Endodermal cell (in vitro differentiated cells): ENCODE measurements at regions not wholly inside any gene's neighbourhood (a gene's known extent, or its start where the extent isn't known, plus 50 kb on each side); places are given as distances from the start of the nearest gene placed in this dataset.

Experiments used
- DNase-seq: peaks from one replicate; pipeline ENCODE4 v3.0.0-alpha.2; 2017
- H3K27ac ChIP-seq: 2 replicates; pipeline ENCODE4 v1.5.1; 2013; ENCODE audit warnings: mild to moderate bottlenecking, low read depth, low read length, moderate library complexity
- H3K27me3 ChIP-seq: 2 replicates; pipeline ENCODE4 v1.6.1; 2013; ENCODE audit warnings: mild to moderate bottlenecking, low read length, moderate library complexity; ENCODE audit not compliant: insufficient read depth, control insufficient read depth, poor library complexity, severe bottlenecking
- H3K36me3 ChIP-seq: 2 replicates; pipeline ENCODE4 v1.7.0; 2013; ENCODE audit warnings: mild to moderate bottlenecking, low read length, moderate library complexity; ENCODE audit not compliant: control insufficient read depth, insufficient read depth
- H3K4me1 ChIP-seq: one replicate; pipeline ENCODE4 v1.7.0; 2013; ENCODE audit warnings: low read length; ENCODE audit not compliant: control insufficient read depth, insufficient read depth
- H3K4me3 ChIP-seq: 2 replicates; pipeline ENCODE4 v1.5.1; 2013; ENCODE audit warnings: mild to moderate bottlenecking, low read length, moderate library complexity
- H3K9ac ChIP-seq: 2 replicates; pipeline ENCODE4 v1.6.1; 2013; ENCODE audit warnings: mild to moderate bottlenecking, low read length, moderate library complexity; ENCODE audit not compliant: poor library complexity, severe bottlenecking; ENCODE audit errors: extremely low read depth
- H3K9me3 ChIP-seq: 2 replicates; pipeline ENCODE4 v1.6.1; 2013; ENCODE audit warnings: mild to moderate bottlenecking, low read length, moderate library complexity; ENCODE audit not compliant: control insufficient read depth
- H3K27ac Mint-ChIP-seq: 2 replicates; pipeline ENCODE4 v1.8.0; 2020; ENCODE audit warnings: mixed read lengths
- H3K27me3 Mint-ChIP-seq: 2 replicates; pipeline ENCODE4 v1.8.0; 2021; ENCODE audit warnings: mild to moderate bottlenecking, mixed read lengths; ENCODE audit not compliant: insufficient read depth
- H3K36me3 Mint-ChIP-seq: 2 replicates; pipeline ENCODE4 v1.8.0; 2020; ENCODE audit warnings: low read depth, mixed read lengths
- H3K4me1 Mint-ChIP-seq: 2 replicates; pipeline ENCODE4 v1.8.0; 2020; ENCODE audit warnings: mixed read lengths
- H3K4me3 Mint-ChIP-seq: 2 replicates; pipeline ENCODE4 v1.8.0; 2020; ENCODE audit warnings: mild to moderate bottlenecking, moderate library complexity, mixed read lengths
- H3K9me3 Mint-ChIP-seq: 2 replicates; pipeline ENCODE4 v1.8.0; 2020; ENCODE audit warnings: mild to moderate bottlenecking, mixed read lengths
- WGBS, 2 experiments: methylation state at CpG; one replicate each; pipeline versions ENCODE4 v1.1.5 to v1.1.7; 2013; ENCODE audit warnings: missing lambda C conversion rate in 2 of 2, mixed read lengths in 1 of 2; ENCODE audit not compliant: insufficient coverage in 1 of 2, insufficient read length in 1 of 2; 5-methylcytosine and 5-hydroxymethylcytosine counted together
- TF ChIP-seq, protein P1 (sequence below): fragments of 200-600 bp; sonication (generic); conservative IDR thresholded peaks from 2 replicates; pipeline ENCODE4 v1.5.0; 2021; ENCODE audit warnings: antibody characterized with exemption, mild to moderate bottlenecking

DNA sequence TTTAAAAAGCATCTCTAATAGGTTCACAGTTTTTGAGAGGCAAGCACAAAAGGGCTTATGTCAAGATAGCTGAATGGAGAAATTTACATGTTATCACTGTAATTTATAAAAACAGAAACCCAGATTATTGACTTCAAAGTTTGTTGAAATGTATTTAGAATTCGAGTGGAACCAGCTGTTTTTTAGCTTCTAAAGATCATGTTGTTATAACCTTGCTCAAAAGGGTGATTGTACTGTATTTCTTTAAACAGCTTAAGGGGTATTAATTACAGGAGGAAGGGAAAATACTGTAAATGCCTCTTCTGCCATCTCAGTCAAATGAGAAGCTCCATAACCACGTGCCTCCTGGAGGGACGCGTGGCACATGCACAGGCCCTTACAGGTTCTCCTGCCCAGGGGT lies 156.2 kb upstream of the MGMT start:
- Histone ChIP-seq H3K4me3 (no peak overlapping the region), H3K9me3 (no peaks in the 10 kb centered on the region), H3K36me3 (no peaks in the 10 kb centered on the region), H3K27ac (no peak overlapping the region), H3K9ac (no peak overlapping the region), H3K4me1 (no peaks in the 10 kb centered on the region), H3K27me3 (no peaks in the 10 kb centered on the region)
- Mint-ChIP-seq H3K4me3 (no peak overlapping the region), H3K4me1 (no peaks in the 10 kb centered on the region), H3K36me3 (no peaks in the 10 kb centered on the region), H3K27ac (no peak overlapping the region), H3K9me3 (no peaks in the 10 kb centered on the region), H3K27me3 (no peaks in the 10 kb centered on the region)
- TF ChIP-seq, protein P1, sequence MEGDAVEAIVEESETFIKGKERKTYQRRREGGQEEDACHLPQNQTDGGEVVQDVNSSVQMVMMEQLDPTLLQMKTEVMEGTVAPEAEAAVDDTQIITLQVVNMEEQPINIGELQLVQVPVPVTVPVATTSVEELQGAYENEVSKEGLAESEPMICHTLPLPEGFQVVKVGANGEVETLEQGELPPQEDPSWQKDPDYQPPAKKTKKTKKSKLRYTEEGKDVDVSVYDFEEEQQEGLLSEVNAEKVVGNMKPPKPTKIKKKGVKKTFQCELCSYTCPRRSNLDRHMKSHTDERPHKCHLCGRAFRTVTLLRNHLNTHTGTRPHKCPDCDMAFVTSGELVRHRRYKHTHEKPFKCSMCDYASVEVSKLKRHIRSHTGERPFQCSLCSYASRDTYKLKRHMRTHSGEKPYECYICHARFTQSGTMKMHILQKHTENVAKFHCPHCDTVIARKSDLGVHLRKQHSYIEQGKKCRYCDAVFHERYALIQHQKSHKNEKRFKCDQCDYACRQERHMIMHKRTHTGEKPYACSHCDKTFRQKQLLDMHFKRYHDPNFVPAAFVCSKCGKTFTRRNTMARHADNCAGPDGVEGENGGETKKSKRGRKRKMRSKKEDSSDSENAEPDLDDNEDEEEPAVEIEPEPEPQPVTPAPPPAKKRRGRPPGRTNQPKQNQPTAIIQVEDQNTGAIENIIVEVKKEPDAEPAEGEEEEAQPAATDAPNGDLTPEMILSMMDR = no peak
- WGBS, 2 experiments = 69 to 89% methylated on average over 1 to 4 of the region's 4 CpGs
- no peak for DNase-seq

DNA sequence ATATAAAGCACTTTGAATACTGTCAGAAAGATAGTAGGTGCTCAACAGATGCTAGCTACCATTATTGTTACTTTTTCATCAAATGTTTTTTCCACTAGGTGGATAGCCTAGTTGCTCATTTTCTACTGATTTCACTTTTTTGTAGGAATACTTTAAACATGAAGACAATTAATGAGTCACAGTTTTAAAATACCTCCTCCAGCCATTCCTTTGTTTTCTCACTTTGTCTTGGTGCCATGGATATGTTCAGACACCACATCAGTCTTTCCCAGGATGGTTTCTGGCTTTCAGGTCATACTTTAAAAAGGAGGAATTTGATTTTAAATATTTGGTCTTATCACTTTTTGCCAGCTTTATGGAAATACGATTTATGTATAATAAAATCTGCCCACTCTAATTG lies 147.1 kb upstream of the MGMT start:
- Mint-ChIP-seq H3K27ac (no peak overlapping the region), H3K4me1 (peaks cover 7% of the 10 kb centered on the region), H3K4me3 (no peak overlapping the region), H3K9me3 (peaks cover 20% of the 10 kb centered on the region), H3K27me3 (peaks cover 2% of the 10 kb centered on the region), H3K36me3 (no peaks in the 10 kb centered on the region)
- Histone ChIP-seq H3K4me1 (no peaks in the 10 kb centered on the region), H3K36me3 (no peaks in the 10 kb centered on the region), H3K27ac (no peak overlapping the region), H3K9me3 (no peaks in the 10 kb centered on the region), H3K4me3 (no peak overlapping the region), H3K27me3 (no peaks in the 10 kb centered on the region), H3K9ac (no peak overlapping the region)
- WGBS, 2 experiments = 80 to 100% methylated on average over 1 of the region's 1 CpG
- TF ChIP-seq, protein P1 = no peak
- DNase-seq = no peak

DNA sequence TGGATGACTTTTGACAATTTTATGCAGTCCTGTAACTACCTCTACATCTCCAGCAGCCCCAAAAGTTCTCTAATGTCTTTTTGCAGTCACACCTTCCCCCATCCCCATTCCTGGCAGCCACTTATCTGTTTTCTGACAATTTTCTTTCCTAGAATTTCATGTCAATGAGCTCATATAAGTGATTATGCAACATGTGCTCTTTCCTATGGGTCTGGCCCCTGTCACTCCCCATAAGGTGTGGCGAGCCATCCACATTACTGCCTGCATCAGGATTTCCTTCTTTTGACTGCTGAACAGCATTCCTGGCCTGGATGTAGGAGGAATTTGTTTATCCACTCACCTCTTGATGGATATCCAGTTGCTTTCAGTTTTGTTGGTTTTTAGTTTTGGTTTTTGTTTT lies 146.7 kb upstream of the MGMT start:
- TF ChIP-seq, protein P1 = no peak
- Histone ChIP-seq H3K9me3 (no peaks in the 10 kb centered on the region), H3K27me3 (no peaks in the 10 kb centered on the region), H3K4me1 (no peaks in the 10 kb centered on the region), H3K4me3 (no peak overlapping the region), H3K9ac (no peak overlapping the region), H3K27ac (no peak overlapping the region), H3K36me3 (no peaks in the 10 kb centered on the region)
- peaks cover 7% of the 10 kb centered on the region for H3K4me1 Mint-ChIP-seq
- H3K4me3 Mint-ChIP-seq = no peak overlapping the region
- peaks cover 20% of the 10 kb centered on the region for H3K9me3 Mint-ChIP-seq
- H3K27me3 Mint-ChIP-seq = peaks cover 2% of the 10 kb centered on the region
- no peak overlapping the region for H3K27ac Mint-ChIP-seq
- no peak for DNase-seq
- no peaks in the 10 kb centered on the region for H3K36me3 Mint-ChIP-seq
- 88% methylated on average over 1 of the region's 1 CpG; no CpG with 5 or more reads in 1 of the 2 experiments for whole genome bisulfite sequencing, 2 experiments
